ENCODE measurements at regions not wholly inside any gene's neighbourhood (a gene's known extent, or its start where the extent isn't known, plus 50 kb on each side); places are given as distances from the start of the nearest gene placed in this dataset.

DNA sequence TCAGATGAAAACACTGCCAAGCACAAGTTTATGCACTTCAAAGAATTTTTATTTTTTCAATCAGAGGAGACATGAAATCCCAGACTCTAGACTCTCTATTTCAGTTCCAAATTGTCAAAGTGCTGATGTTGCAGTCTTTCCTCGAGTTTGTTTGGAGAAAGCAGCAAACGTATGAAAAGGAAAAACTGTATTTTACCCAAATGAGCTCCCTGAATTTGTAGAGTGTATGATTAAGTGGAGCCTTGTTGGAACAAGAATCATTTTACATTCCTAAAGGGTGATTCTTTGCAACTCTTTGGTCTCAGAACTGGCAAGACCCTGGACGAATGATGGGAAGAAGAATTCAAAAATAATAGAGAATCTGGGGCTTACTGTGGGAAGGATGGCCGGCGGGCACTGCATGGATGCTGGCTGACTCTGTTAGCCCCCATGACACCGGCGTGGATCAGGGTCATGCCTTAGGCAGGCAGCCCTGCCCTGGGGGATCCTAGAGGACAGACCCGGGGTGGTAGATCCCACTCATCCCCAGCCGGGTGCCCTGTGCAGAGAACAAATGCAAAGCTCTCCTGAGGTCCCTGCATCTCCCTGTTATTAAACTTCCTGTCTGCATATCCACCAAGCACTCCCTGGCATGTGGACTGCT lies 207.4 kb downstream of the FNDC1 start:
- no peaks in the 10 kb centered on the region for H4K20me1 ChIP-seq (ENCODE audit: insufficient read depth, low read depth, low read length)
- H3K79me2 ChIP-seq (ENCODE audit: low read length), result no peaks in the 10 kb centered on the region
- peak overlapping the region; percentile 16 for H3K4me2 ChIP-seq (ENCODE audit: low read depth, low read length, poor library complexity, severe bottlenecking)
- no peaks in the 10 kb centered on the region for H3K36me3 ChIP-seq (ENCODE audit: insufficient read depth, low read length)
- no peak overlapping the region for H3K27ac ChIP-seq (ENCODE audit: low read length)
- H3K27me3 ChIP-seq (ENCODE audit: low read length), result no peaks in the 10 kb centered on the region
- peaks cover 12% of the 10 kb centered on the region for H3K4me1 ChIP-seq (ENCODE audit: low read length)
- H3K9me2 ChIP-seq (replicated peaks; ENCODE audit: insufficient read depth, low read length), result no peaks in the 10 kb centered on the region
- no peak overlapping the region for H3K4me3 ChIP-seq (ENCODE audit: low read length)
- no peak for DNase-seq
- H2AFZ ChIP-seq (ENCODE audit: low read length), result no peak overlapping the region
- no peaks in the 10 kb centered on the region for H3K9me3 ChIP-seq (ENCODE audit: low read length)
- no peak overlapping the region for H3K9ac ChIP-seq (ENCODE audit: low read length)

DNA sequence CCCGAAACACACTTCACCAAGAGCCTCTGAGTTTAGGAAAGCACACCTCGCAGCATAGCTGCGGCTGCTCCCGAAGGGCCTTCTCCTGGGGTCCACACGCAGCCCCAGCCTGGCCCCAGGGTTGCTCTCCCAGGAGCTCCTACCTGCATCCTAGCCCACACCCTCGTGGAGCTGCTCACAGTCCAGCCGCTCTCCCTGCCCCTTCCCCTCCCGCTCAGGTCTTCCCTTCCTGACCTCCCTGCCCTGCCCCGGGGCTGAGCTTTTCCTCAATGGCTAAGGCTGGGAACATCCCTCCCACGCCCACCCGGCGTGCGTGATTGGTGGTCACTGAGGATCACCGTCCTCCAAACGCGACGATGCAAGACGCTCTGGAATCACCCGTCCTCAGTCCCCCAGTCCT lies 205.8 kb downstream of the FNDC1 start:
- Histone ChIP-seq H2AFZ (ENCODE audit: low read length) (no peak overlapping the region), H3K36me3 (ENCODE audit: insufficient read depth, low read length) (no peaks in the 10 kb centered on the region), H3K9me3 (ENCODE audit: low read length) (no peaks in the 10 kb centered on the region), H3K9me2 (replicated peaks; ENCODE audit: insufficient read depth, low read length) (no peaks in the 10 kb centered on the region), H3K79me2 (ENCODE audit: low read length) (no peaks in the 10 kb centered on the region), H3K4me2 (ENCODE audit: low read depth, low read length, poor library complexity, severe bottlenecking) (no peak overlapping the region), H4K20me1 (ENCODE audit: insufficient read depth, low read depth, low read length) (no peaks in the 10 kb centered on the region), H3K27me3 (ENCODE audit: low read length) (no peaks in the 10 kb centered on the region), H3K4me3 (ENCODE audit: low read length) (no peak overlapping the region), H3K9ac (ENCODE audit: low read length) (no peak overlapping the region), H3K27ac (ENCODE audit: low read length) (no peak overlapping the region), H3K4me1 (ENCODE audit: low read length) (peaks cover 12% of the 10 kb centered on the region)
- no peak for DNase-seq

DNA sequence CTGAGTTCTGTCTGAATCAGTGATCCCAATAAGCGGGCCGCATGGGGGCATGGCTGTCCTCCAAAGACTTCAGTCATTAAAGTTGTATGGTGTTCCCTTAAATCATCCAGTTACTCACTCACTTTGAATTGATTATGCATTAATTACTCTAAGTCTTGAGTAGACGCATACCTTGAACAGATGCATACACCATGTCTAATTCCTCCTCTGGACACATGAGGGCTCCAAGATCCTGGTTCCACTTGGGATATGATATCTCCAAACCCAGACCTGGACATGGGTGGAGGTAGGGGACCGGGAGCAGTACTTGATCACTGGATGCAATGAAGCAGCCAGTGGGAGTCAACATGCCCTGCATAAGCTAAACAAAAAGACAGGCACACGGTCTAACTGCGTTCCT lies 204.5 kb downstream of the FNDC1 start:
- Histone ChIP-seq H4K20me1 (ENCODE audit: insufficient read depth, low read depth, low read length) (no peaks in the 10 kb centered on the region), H3K9me3 (ENCODE audit: low read length) (no peaks in the 10 kb centered on the region)

DNA sequence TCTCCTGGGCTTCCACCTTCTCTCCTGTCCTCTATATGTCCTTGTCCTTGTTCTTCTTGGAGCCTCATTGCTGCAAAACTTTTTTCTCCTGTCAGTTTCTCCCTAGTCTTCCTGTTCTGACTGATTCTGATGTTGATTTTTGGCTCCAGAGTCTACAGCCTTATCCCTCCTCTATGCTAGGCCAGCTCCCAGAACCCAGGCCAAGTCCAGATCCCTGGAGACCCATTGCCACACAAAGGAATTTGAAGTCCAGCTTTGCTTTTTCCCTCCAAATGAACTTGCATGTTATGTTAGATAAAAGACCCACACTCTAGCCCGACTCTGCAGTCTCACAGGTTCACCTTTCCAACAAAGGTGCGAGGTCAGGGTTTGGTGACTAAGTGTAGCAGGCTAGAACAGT lies 203.1 kb downstream of the FNDC1 start:
- no peak for DNase-seq
- Histone ChIP-seq H3K36me3 (ENCODE audit: insufficient read depth, low read length) (no peaks in the 10 kb centered on the region), H2AFZ (ENCODE audit: low read length) (no peak overlapping the region), H3K9me2 (replicated peaks; ENCODE audit: insufficient read depth, low read length) (no peaks in the 10 kb centered on the region), H3K9ac (ENCODE audit: low read length) (no peak overlapping the region), H3K4me2 (ENCODE audit: low read depth, low read length, poor library complexity, severe bottlenecking) (no peak overlapping the region), H3K9me3 (ENCODE audit: low read length) (no peaks in the 10 kb centered on the region), H3K27ac (ENCODE audit: low read length) (no peak overlapping the region), H3K4me3 (ENCODE audit: low read length) (no peak overlapping the region), H3K79me2 (ENCODE audit: low read length) (no peaks in the 10 kb centered on the region), H4K20me1 (ENCODE audit: insufficient read depth, low read depth, low read length) (no peaks in the 10 kb centered on the region), H3K27me3 (ENCODE audit: low read length) (no peaks in the 10 kb centered on the region), H3K4me1 (ENCODE audit: low read length) (peaks cover 11% of the 10 kb centered on the region)

More for the DNA sequence above, 204.5 kb downstream of the FNDC1 start:
- Histone ChIP-seq H2AFZ (ENCODE audit: low read length) (no peak overlapping the region), H3K4me3 (ENCODE audit: low read length) (no peak overlapping the region), H3K4me1 (ENCODE audit: low read length) (peaks cover 12% of the 10 kb centered on the region), H3K9me2 (replicated peaks; ENCODE audit: insufficient read depth, low read length) (no peaks in the 10 kb centered on the region), H3K4me2 (ENCODE audit: low read depth, low read length, poor library complexity, severe bottlenecking) (no peak overlapping the region), H3K36me3 (ENCODE audit: insufficient read depth, low read length) (no peaks in the 10 kb centered on the region), H3K27me3 (ENCODE audit: low read length) (no peaks in the 10 kb centered on the region), H3K9ac (ENCODE audit: low read length) (no peak overlapping the region), H3K27ac (ENCODE audit: low read length) (no peak overlapping the region), H3K79me2 (ENCODE audit: low read length) (no peaks in the 10 kb centered on the region)
- DNase-seq, result no peak

DNA sequence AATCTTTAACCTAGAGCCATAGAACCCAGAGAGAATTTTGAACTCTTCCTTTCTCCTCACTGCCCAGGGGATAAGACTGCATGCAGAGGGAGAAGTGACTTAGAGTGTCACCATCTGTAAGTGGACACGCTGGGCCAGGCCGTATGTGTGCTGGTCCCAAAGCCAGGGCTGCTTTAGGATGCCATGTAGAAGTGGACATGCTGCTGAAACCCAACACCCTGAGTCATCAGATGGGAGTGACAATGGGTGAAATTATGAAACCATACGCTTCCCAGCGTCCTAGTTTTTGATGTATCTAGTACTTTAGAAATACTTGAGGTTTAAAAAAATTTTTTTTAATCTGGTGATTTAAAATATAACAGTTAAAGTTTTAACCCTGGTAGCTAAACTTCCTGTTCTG lies 191.1 kb downstream of the FNDC1 start:
- H3K27ac ChIP-seq (ENCODE audit: low read length), result no peak overlapping the region
- H3K4me3 ChIP-seq (ENCODE audit: low read length), result no peak overlapping the region

DNA sequence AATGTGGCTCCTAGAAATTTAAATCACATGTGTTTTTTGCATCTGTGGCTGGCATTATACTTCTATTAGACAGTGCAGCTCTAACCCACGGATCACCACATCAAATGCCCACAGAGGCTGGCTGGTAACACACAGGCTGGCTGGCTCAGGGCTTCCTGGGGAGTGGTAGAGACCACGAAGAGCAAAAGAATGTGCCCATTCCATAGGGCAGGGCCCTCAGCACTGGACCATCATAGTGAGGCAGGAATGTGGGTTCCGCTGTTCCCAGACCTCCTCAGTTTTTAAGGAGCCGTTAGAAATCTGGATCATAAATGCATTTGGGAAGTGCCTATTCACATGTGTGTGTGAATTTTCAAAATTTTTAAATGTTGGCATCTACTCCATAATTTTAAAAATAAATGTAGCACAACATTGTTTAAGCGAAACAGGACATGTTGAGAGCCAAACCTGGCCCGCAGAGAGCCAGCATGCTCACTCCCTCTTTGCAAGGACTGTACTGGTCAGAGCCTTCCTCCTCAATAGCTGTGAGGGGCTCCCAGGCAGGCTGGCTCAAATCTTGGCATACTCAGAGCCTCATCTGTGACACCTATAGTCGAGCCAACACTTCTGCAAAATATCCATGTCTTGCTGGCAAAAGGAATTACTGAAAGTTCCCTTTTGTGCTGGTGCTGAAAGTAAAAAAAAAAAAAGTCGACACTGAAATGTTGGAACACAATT lies 190.5 kb downstream of the FNDC1 start:
- H3K4me3 ChIP-seq (ENCODE audit: low read length), result no peak overlapping the region
- H3K9me3 ChIP-seq (ENCODE audit: low read length), result no peaks in the 10 kb centered on the region
- H3K27me3 ChIP-seq (ENCODE audit: low read length), result no peaks in the 10 kb centered on the region
- no peak overlapping the region for H3K9ac ChIP-seq (ENCODE audit: low read length)
- no peak overlapping the region for H3K27ac ChIP-seq (ENCODE audit: low read length)
- no peaks in the 10 kb centered on the region for H3K4me1 ChIP-seq (ENCODE audit: low read length)
- no peak for DNase-seq
- no peak overlapping the region for H2AFZ ChIP-seq (ENCODE audit: low read length)
- H3K36me3 ChIP-seq (ENCODE audit: insufficient read depth, low read length), result no peaks in the 10 kb centered on the region
- H3K9me2 ChIP-seq (replicated peaks; ENCODE audit: insufficient read depth, low read length), result no peaks in the 10 kb centered on the region
- no peaks in the 10 kb centered on the region for H4K20me1 ChIP-seq (ENCODE audit: insufficient read depth, low read depth, low read length)
- no peak overlapping the region for H3K4me2 ChIP-seq (ENCODE audit: low read depth, low read length, poor library complexity, severe bottlenecking)
- H3K79me2 ChIP-seq (ENCODE audit: low read length), result no peaks in the 10 kb centered on the region

More for the DNA sequence above, 191.1 kb downstream of the FNDC1 start:
- Histone ChIP-seq H3K9me2 (replicated peaks; ENCODE audit: insufficient read depth, low read length) (no peaks in the 10 kb centered on the region), H2AFZ (ENCODE audit: low read length) (no peak overlapping the region), H3K36me3 (ENCODE audit: insufficient read depth, low read length) (no peaks in the 10 kb centered on the region), H4K20me1 (ENCODE audit: insufficient read depth, low read depth, low read length) (no peaks in the 10 kb centered on the region), H3K4me2 (ENCODE audit: low read depth, low read length, poor library complexity, severe bottlenecking) (no peak overlapping the region), H3K9me3 (ENCODE audit: low read length) (no peaks in the 10 kb centered on the region), H3K9ac (ENCODE audit: low read length) (no peak overlapping the region), H3K4me1 (ENCODE audit: low read length) (no peaks in the 10 kb centered on the region), H3K27me3 (ENCODE audit: low read length) (no peaks in the 10 kb centered on the region), H3K79me2 (ENCODE audit: low read length) (no peaks in the 10 kb centered on the region)
- DNase-seq, result no peak

DNA sequence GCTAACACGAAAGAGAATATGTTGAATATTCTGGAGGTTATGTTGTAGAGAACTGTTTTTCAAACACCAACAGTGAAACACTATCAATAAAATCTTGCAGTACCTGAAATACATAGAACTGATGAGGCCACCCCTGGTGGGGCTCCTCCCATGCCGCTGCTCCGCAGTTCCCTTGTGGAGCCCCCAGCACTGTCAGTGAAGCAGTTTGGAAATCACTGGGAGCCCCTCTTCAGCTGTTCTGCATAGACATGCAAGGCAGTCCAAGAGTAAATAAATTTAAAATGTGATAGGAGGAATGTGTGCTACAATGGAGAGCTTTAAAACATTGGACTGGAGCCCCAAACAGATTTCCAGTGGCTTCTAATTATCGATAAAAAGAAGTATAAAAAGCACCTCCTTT lies 189.4 kb downstream of the FNDC1 start:
- H3K9me2 ChIP-seq (replicated peaks; ENCODE audit: insufficient read depth, low read length), result no peaks in the 10 kb centered on the region
- H3K9ac ChIP-seq (ENCODE audit: low read length), result no peak overlapping the region
- H3K79me2 ChIP-seq (ENCODE audit: low read length), result no peaks in the 10 kb centered on the region
- H3K4me3 ChIP-seq (ENCODE audit: low read length), result no peak overlapping the region
- H4K20me1 ChIP-seq (ENCODE audit: insufficient read depth, low read depth, low read length), result no peaks in the 10 kb centered on the region
- no peaks in the 10 kb centered on the region for H3K9me3 ChIP-seq (ENCODE audit: low read length)
- no peaks in the 10 kb centered on the region for H3K4me1 ChIP-seq (ENCODE audit: low read length)
- H3K36me3 ChIP-seq (ENCODE audit: insufficient read depth, low read length), result no peaks in the 10 kb centered on the region
- no peaks in the 10 kb centered on the region for H3K27me3 ChIP-seq (ENCODE audit: low read length)
- no peak for DNase-seq
- H2AFZ ChIP-seq (ENCODE audit: low read length), result no peak overlapping the region
- H3K4me2 ChIP-seq (ENCODE audit: low read depth, low read length, poor library complexity, severe bottlenecking), result no peak overlapping the region
- no peak overlapping the region for H3K27ac ChIP-seq (ENCODE audit: low read length)

DNA sequence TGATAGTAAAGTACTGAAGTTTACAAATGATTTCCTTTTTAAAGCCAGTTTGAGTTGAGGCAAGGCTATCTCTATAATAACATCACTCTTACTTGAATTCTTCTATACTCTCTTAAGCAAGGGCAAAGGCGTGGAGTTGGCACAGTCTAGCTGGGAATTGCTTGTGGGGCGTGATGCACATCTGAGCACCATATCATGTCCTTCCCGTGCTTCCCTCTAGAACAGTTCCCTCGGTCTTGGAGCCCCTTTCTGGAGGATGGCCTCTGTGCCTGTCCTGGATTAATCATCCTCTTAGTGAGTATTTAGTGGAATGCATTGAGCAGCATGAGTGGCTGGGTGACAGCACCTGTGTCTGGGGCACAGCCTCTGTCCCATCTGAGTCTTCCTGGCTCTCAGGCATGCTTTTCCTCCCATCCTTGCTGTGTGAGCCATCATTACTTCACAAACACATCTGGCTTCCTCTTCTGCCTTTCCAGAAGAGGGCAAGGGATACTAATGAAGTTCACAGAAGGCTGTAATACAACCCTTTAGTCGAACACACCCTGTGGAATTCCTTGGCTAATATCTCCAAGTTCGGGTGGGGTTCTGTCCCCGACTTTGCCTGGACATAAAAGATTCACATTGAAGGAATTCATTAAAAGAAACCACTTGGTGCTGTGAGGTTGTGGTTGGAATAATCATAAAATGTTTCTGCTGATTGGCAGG lies 188.2 kb downstream of the FNDC1 start:
- no peaks in the 10 kb centered on the region for H3K4me1 ChIP-seq (ENCODE audit: low read length)

More for the DNA sequence above, 188.2 kb downstream of the FNDC1 start:
- no peak for DNase-seq
- Histone ChIP-seq H2AFZ (ENCODE audit: low read length) (no peak overlapping the region), H3K9ac (ENCODE audit: low read length) (no peak overlapping the region), H3K36me3 (ENCODE audit: insufficient read depth, low read length) (no peaks in the 10 kb centered on the region), H3K27ac (ENCODE audit: low read length) (no peak overlapping the region), H3K79me2 (ENCODE audit: low read length) (no peaks in the 10 kb centered on the region), H3K27me3 (ENCODE audit: low read length) (no peaks in the 10 kb centered on the region), H4K20me1 (ENCODE audit: insufficient read depth, low read depth, low read length) (no peaks in the 10 kb centered on the region), H3K9me3 (ENCODE audit: low read length) (no peaks in the 10 kb centered on the region), H3K4me2 (ENCODE audit: low read depth, low read length, poor library complexity, severe bottlenecking) (no peak overlapping the region), H3K9me2 (replicated peaks; ENCODE audit: insufficient read depth, low read length) (no peaks in the 10 kb centered on the region), H3K4me3 (ENCODE audit: low read length) (no peak overlapping the region)

Measured in Karpas-422 (cell line).